Endodermal cell (in vitro differentiated cells): ENCODE measurements at regions not wholly inside any gene's neighbourhood (a gene's known extent, or its start where the extent isn't known, plus 50 kb on each side); places are given as distances from the start of the nearest gene placed in this dataset.

ENCODE experiments used
- DNase-seq: peaks from one replicate; pipeline ENCODE4 v3.0.0-alpha.2; 2017
- H3K27ac ChIP-seq: 2 replicates; pipeline ENCODE4 v1.5.1; 2013; ENCODE audit warnings: mild to moderate bottlenecking, low read depth, low read length, moderate library complexity
- H3K27me3 ChIP-seq: 2 replicates; pipeline ENCODE4 v1.6.1; 2013; ENCODE audit warnings: mild to moderate bottlenecking, low read length, moderate library complexity; ENCODE audit not compliant: insufficient read depth, control insufficient read depth, poor library complexity, severe bottlenecking
- H3K36me3 ChIP-seq: 2 replicates; pipeline ENCODE4 v1.7.0; 2013; ENCODE audit warnings: mild to moderate bottlenecking, low read length, moderate library complexity; ENCODE audit not compliant: control insufficient read depth, insufficient read depth
- H3K4me1 ChIP-seq: one replicate; pipeline ENCODE4 v1.7.0; 2013; ENCODE audit warnings: low read length; ENCODE audit not compliant: control insufficient read depth, insufficient read depth
- H3K4me3 ChIP-seq: 2 replicates; pipeline ENCODE4 v1.5.1; 2013; ENCODE audit warnings: mild to moderate bottlenecking, low read length, moderate library complexity
- H3K9ac ChIP-seq: 2 replicates; pipeline ENCODE4 v1.6.1; 2013; ENCODE audit warnings: mild to moderate bottlenecking, low read length, moderate library complexity; ENCODE audit not compliant: poor library complexity, severe bottlenecking; ENCODE audit errors: extremely low read depth
- H3K9me3 ChIP-seq: 2 replicates; pipeline ENCODE4 v1.6.1; 2013; ENCODE audit warnings: mild to moderate bottlenecking, low read length, moderate library complexity; ENCODE audit not compliant: control insufficient read depth
- H3K27ac Mint-ChIP-seq: 2 replicates; pipeline ENCODE4 v1.8.0; 2020; ENCODE audit warnings: mixed read lengths
- H3K27me3 Mint-ChIP-seq: 2 replicates; pipeline ENCODE4 v1.8.0; 2021; ENCODE audit warnings: mild to moderate bottlenecking, mixed read lengths; ENCODE audit not compliant: insufficient read depth
- H3K36me3 Mint-ChIP-seq: 2 replicates; pipeline ENCODE4 v1.8.0; 2020; ENCODE audit warnings: low read depth, mixed read lengths
- H3K4me1 Mint-ChIP-seq: 2 replicates; pipeline ENCODE4 v1.8.0; 2020; ENCODE audit warnings: mixed read lengths
- H3K4me3 Mint-ChIP-seq: 2 replicates; pipeline ENCODE4 v1.8.0; 2020; ENCODE audit warnings: mild to moderate bottlenecking, moderate library complexity, mixed read lengths
- H3K9me3 Mint-ChIP-seq: 2 replicates; pipeline ENCODE4 v1.8.0; 2020; ENCODE audit warnings: mild to moderate bottlenecking, mixed read lengths
- WGBS, 2 experiments: methylation state at CpG; one replicate each; pipeline versions ENCODE4 v1.1.5 to v1.1.7; 2013; ENCODE audit warnings: missing lambda C conversion rate in 2 of 2, mixed read lengths in 1 of 2; ENCODE audit not compliant: insufficient coverage in 1 of 2, insufficient read length in 1 of 2; 5-methylcytosine and 5-hydroxymethylcytosine counted together
- TF ChIP-seq, protein P1 (sequence below): fragments of 200-600 bp; sonication (generic); conservative IDR thresholded peaks from 2 replicates; pipeline ENCODE4 v1.5.0; 2021; ENCODE audit warnings: antibody characterized with exemption, mild to moderate bottlenecking

DNA sequence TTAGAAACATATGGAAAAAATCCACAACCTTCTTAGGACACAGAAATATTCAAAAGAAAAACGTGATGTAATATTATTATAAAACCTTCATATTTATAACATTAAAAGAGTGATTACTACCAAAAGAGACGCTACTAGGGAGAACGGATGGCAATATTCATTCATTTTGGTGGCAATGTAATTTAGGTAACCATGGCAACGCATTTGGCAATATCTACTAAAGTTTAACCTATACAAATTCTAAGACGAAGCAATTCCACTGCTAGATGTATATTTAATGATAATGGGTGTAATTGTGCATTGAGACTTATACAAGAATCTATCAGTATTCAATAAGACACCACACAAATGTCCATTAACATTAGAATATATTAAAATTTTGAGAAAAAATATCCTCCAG, 709.4 kb downstream of the ARAP2 start:
- H3K36me3 ChIP-seq = no peaks in the 10 kb centered on the region
- H3K4me1 ChIP-seq = no peaks in the 10 kb centered on the region
- Mint-ChIP-seq H3K27me3 (no peaks in the 10 kb centered on the region), H3K9me3 (peaks cover 3% of the 10 kb centered on the region), H3K36me3 (no peaks in the 10 kb centered on the region), H3K4me3 (no peak overlapping the region), H3K27ac (no peak overlapping the region), H3K4me1 (no peaks in the 10 kb centered on the region)
- TF ChIP-seq, protein P1, sequence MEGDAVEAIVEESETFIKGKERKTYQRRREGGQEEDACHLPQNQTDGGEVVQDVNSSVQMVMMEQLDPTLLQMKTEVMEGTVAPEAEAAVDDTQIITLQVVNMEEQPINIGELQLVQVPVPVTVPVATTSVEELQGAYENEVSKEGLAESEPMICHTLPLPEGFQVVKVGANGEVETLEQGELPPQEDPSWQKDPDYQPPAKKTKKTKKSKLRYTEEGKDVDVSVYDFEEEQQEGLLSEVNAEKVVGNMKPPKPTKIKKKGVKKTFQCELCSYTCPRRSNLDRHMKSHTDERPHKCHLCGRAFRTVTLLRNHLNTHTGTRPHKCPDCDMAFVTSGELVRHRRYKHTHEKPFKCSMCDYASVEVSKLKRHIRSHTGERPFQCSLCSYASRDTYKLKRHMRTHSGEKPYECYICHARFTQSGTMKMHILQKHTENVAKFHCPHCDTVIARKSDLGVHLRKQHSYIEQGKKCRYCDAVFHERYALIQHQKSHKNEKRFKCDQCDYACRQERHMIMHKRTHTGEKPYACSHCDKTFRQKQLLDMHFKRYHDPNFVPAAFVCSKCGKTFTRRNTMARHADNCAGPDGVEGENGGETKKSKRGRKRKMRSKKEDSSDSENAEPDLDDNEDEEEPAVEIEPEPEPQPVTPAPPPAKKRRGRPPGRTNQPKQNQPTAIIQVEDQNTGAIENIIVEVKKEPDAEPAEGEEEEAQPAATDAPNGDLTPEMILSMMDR = no peak
- WGBS, 2 experiments = 80 to 100% methylated on average over 1 to 4 of the region's 5 CpGs
- H3K27me3 ChIP-seq = no peaks in the 10 kb centered on the region
- H3K9me3 ChIP-seq = peaks cover 14% of the 10 kb centered on the region
- no peak for DNase-seq
- no peak overlapping the region for H3K9ac ChIP-seq
- no peak overlapping the region for H3K4me3 ChIP-seq
- H3K27ac ChIP-seq = no peak overlapping the region

DNA sequence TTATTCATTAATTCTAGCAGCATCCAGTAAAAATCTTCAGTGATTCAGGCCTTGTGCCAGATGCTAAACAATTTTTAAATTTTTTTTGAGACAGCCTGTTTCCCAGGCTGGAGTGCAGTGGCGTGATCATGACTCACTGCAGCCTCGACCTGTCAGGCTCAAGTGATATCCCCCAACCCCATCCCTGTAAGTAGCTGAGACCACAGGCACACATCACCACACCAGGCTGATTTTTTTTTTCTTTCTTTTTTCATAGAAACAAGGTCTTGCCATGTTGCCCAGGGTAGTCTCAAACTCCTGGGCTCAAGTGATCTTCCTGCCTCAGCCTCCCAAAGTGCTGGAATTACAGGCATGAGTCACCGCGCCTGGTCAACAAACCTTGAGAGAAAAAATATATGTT, 705.5 kb downstream of the ARAP2 start:
- H3K4me1 Mint-ChIP-seq = no peaks in the 10 kb centered on the region
- Histone ChIP-seq H3K9ac (no peak overlapping the region), H3K27me3 (no peaks in the 10 kb centered on the region), H3K27ac (no peak overlapping the region), H3K9me3 (no peaks in the 10 kb centered on the region), H3K4me1 (no peaks in the 10 kb centered on the region), H3K4me3 (no peak overlapping the region), H3K36me3 (no peaks in the 10 kb centered on the region)
- H3K36me3 Mint-ChIP-seq = no peaks in the 10 kb centered on the region
- H3K9me3 Mint-ChIP-seq = no peaks in the 10 kb centered on the region
- no peak for DNase-seq
- 80 to 89% methylated on average over 2 to 4 of the region's 4 CpGs for WGBS, 2 experiments
- H3K4me3 Mint-ChIP-seq = no peak overlapping the region
- no peaks in the 10 kb centered on the region for H3K27me3 Mint-ChIP-seq
- TF ChIP-seq, protein P1 = no peak
- H3K27ac Mint-ChIP-seq = no peak overlapping the region

DNA sequence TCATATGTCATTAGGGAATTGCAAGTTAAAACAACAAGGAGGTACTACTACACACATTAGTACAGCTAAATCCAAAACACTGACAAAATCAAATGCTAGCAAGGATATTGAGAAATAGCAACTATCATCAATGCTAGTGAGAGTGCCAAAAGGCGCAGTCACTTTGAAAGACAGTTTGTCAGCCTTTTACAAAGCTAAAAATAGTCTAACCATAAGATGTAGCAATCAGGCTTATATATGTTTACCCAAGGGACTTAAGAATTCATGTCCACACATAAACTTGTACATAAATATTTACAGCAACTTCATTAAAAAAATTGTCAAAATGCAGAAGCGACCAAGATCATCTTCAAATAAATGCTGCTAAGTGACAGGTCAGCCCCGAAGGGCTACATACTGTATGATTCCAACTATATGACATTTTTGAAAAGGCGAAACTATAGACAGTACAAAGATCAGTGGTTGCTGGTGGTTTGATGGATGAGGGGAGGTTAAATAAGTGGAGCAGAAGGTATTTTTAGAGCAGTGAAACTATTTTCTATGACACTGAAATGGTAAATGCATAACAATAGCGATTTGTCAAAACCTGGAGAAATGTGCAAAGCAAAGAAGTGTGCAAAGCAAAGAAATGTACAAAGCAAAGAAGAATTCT, 704.8 kb downstream of the ARAP2 start:
- Histone ChIP-seq H3K4me3 (no peak overlapping the region), H3K27me3 (no peaks in the 10 kb centered on the region), H3K36me3 (no peaks in the 10 kb centered on the region), H3K4me1 (no peaks in the 10 kb centered on the region), H3K9ac (no peak overlapping the region), H3K27ac (no peak overlapping the region), H3K9me3 (no peaks in the 10 kb centered on the region)
- TF ChIP-seq, protein P1 = no peak
- Mint-ChIP-seq H3K9me3 (no peaks in the 10 kb centered on the region), H3K27ac (no peak overlapping the region), H3K27me3 (no peaks in the 10 kb centered on the region), H3K36me3 (no peaks in the 10 kb centered on the region), H3K4me3 (no peak overlapping the region), H3K4me1 (no peaks in the 10 kb centered on the region)
- 85 to 91% methylated on average over 4 to 5 of the region's 5 CpGs for WGBS, 2 experiments
- no peak for DNase-seq
